Activated naive CD8-positive, alpha-beta T cell (primary cell): ENCODE measurements at regions not wholly inside any gene's neighbourhood (a gene's known extent, or its start where the extent isn't known, plus 50 kb on each side); places are given as distances from the start of the nearest gene placed in this dataset.
"Not testable (repeated sequence)": the region's sequence is repeated elsewhere in the genome, so short reads cannot be mapped to it uniquely, and the experiment has no call there.

ENCODE experiments used
- H3K27ac Mint-ChIP-seq: one replicate; pipeline ENCODE4 v1.8.0; 2021; ENCODE audit warnings: mixed read lengths
- H3K27me3 Mint-ChIP-seq: one replicate; pipeline ENCODE4 v1.8.0; 2021; ENCODE audit warnings: mixed read lengths
- H3K36me3 Mint-ChIP-seq: one replicate; pipeline ENCODE4 v1.8.0; 2021; ENCODE audit warnings: mixed read lengths
- H3K4me1 Mint-ChIP-seq: one replicate; pipeline ENCODE4 v1.8.0; 2021; ENCODE audit warnings: low read depth, mixed read lengths
- H3K4me3 Mint-ChIP-seq: one replicate; pipeline ENCODE4 v1.8.0; 2021; ENCODE audit warnings: mild to moderate bottlenecking, mixed read lengths
- H3K9me3 Mint-ChIP-seq: one replicate; pipeline ENCODE4 v1.8.0; 2021; ENCODE audit warnings: low read depth, mixed read lengths

DNA sequence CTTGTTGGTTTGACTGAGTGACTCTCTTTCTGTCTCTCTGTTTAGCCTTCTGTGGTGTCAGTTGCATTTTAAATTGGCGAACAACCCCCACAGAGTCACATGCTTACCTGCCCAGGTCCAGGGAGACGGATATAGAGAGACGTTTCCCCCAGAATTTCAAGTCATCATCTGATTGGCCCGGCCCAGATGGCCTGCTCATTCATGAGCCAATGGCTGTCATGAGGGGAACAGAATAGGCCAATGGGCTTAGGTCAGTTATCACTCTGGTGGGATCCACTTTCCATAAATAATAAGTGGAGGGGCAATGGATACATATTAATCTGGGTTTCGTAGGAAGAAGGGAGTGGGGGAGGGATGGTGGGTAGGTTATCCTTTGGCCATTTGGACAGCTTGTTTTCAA, 150.0 kb upstream of the SPRED2 start:
- H3K4me1 Mint-ChIP-seq = no peaks in the 10 kb centered on the region
- no peak overlapping the region for H3K27ac Mint-ChIP-seq
- H3K4me3 Mint-ChIP-seq = no peak overlapping the region
- H3K9me3 Mint-ChIP-seq = no peaks in the 10 kb centered on the region
- peaks cover 10% of the 10 kb centered on the region for H3K27me3 Mint-ChIP-seq
- no peaks in the 10 kb centered on the region for H3K36me3 Mint-ChIP-seq

- Mint-ChIP-seq H3K9me3 (no peaks in the 10 kb centered on the region), H3K4me1 (no peaks in the 10 kb centered on the region), H3K4me3 (no peak overlapping the region), H3K27ac (no peak overlapping the region), H3K36me3 (no peaks in the 10 kb centered on the region), H3K27me3 (peaks cover 9% of the 10 kb centered on the region)
These were observed 148.4 kb upstream of the SPRED2 start for GRCh38 chr2:65580824-65581223.

GRCh38 chr2:65579506-65580235, 147.3 kb upstream of the SPRED2 start:
- no peak overlapping the region for H3K4me3 Mint-ChIP-seq
- H3K4me1 Mint-ChIP-seq = no peaks in the 10 kb centered on the region
- no peak overlapping the region for H3K27ac Mint-ChIP-seq
- H3K36me3 Mint-ChIP-seq = no peaks in the 10 kb centered on the region
- peaks cover 8% of the 10 kb centered on the region for H3K27me3 Mint-ChIP-seq
- H3K9me3 Mint-ChIP-seq = no peaks in the 10 kb centered on the region

GRCh38 chr2:65577654-65578053, 145.3 kb upstream of the SPRED2 start:
- peaks cover 8% of the 10 kb centered on the region for H3K27me3 Mint-ChIP-seq
- peaks cover 2% of the 10 kb centered on the region for H3K4me1 Mint-ChIP-seq
- no peak overlapping the region for H3K4me3 Mint-ChIP-seq
- H3K9me3 Mint-ChIP-seq = no peaks in the 10 kb centered on the region
- no peaks in the 10 kb centered on the region for H3K36me3 Mint-ChIP-seq
- no peak overlapping the region for H3K27ac Mint-ChIP-seq

GRCh38 chr2:65576861-65577601, 144.6 kb upstream of the SPRED2 start:
- H3K4me3 Mint-ChIP-seq = no peak overlapping the region
- no peak overlapping the region for H3K27ac Mint-ChIP-seq
- H3K27me3 Mint-ChIP-seq = peaks cover 8% of the 10 kb centered on the region
- H3K36me3 Mint-ChIP-seq = no peaks in the 10 kb centered on the region
- no peaks in the 10 kb centered on the region for H3K9me3 Mint-ChIP-seq
- H3K4me1 Mint-ChIP-seq = peaks cover 2% of the 10 kb centered on the region

DNA sequence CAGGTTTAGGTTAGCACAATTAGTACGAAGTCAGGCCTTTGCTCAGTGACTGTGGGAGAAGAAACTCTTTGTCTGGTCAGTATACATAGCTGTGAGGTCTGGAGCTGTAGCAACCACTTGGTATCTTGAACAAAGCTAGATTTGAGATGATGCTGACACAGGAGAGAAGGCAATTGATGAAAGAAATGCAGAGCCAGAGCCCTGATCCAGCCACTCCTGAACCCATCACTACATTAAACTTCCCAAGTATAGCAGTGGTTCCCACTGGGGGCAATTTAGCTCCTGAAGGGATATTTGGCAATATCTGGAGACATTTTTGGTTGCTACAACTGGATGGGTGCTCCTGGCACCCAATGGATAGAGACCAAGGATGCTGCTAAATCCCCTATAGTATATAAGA, 143.9 kb upstream of the SPRED2 start:
- H3K27me3 Mint-ChIP-seq = peaks cover 8% of the 10 kb centered on the region
- no peak overlapping the region for H3K27ac Mint-ChIP-seq
- peaks cover 2% of the 10 kb centered on the region for H3K4me1 Mint-ChIP-seq
- no peaks in the 10 kb centered on the region for H3K36me3 Mint-ChIP-seq
- no peaks in the 10 kb centered on the region for H3K9me3 Mint-ChIP-seq
- H3K4me3 Mint-ChIP-seq = no peak overlapping the region

- Mint-ChIP-seq H3K27me3 (peaks cover 8% of the 10 kb centered on the region), H3K4me3 (no peak overlapping the region), H3K36me3 (no peaks in the 10 kb centered on the region), H3K9me3 (no peaks in the 10 kb centered on the region), H3K4me1 (peaks cover 2% of the 10 kb centered on the region), H3K27ac (no peak overlapping the region)
These were observed 142.6 kb upstream of the SPRED2 start for GRCh38 chr2:65574993-65575392.

GRCh38 chr2:65568656-65569440, 136.4 kb upstream of the SPRED2 start:
- H3K9me3 Mint-ChIP-seq, H3K36me3 Mint-ChIP-seq, H3K27me3 Mint-ChIP-seq, H3K27ac Mint-ChIP-seq, H3K4me3 Mint-ChIP-seq, H3K4me1 Mint-ChIP-seq: not testable (repeated sequence)

- no peaks in the 10 kb centered on the region for H3K9me3 Mint-ChIP-seq
- H3K27ac Mint-ChIP-seq = no peak overlapping the region
- peaks cover 2% of the 10 kb centered on the region for H3K27me3 Mint-ChIP-seq
- H3K4me1 Mint-ChIP-seq = peaks cover 4% of the 10 kb centered on the region
- H3K4me3 Mint-ChIP-seq = no peak overlapping the region
- H3K36me3 Mint-ChIP-seq = no peaks in the 10 kb centered on the region
These were observed 134.2 kb upstream of the SPRED2 start for GRCh38 chr2:65566617-65567016.

GRCh38 chr2:65565681-65566080, 133.3 kb upstream of the SPRED2 start:
- Mint-ChIP-seq H3K36me3 (no peaks in the 10 kb centered on the region), H3K4me3 (no peak overlapping the region), H3K9me3 (no peaks in the 10 kb centered on the region), H3K27me3 (no peaks in the 10 kb centered on the region), H3K4me1 (peaks cover 4% of the 10 kb centered on the region), H3K27ac (no peak overlapping the region)

DNA sequence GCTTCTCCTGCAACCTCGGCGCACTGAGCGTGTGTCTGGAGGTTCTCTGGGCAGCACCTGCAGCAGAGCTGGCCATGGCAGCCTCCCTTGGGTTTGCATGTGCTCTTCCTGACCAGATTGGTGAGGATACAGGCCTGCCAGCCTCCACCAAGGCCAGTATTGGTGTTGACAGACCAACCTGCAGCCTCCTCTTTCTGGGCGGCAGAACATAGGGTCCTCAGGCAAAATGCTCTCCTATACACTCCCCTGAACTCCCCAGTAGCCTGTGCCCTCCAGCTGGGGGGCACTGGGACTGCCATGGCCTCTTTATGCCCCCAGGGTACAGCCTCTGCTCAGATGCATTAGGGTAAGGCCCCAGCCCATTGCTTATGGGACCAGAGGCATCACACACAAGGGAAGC, 131.9 kb upstream of the SPRED2 start:
- Mint-ChIP-seq H3K4me3 (no peak overlapping the region), H3K9me3 (no peaks in the 10 kb centered on the region), H3K36me3 (no peaks in the 10 kb centered on the region), H3K27me3 (no peaks in the 10 kb centered on the region), H3K4me1 (peaks cover 4% of the 10 kb centered on the region), H3K27ac (no peak overlapping the region)

GRCh38 chr2:65562890-65563289, 130.5 kb upstream of the SPRED2 start:
- H3K4me1 Mint-ChIP-seq = peaks cover 4% of the 10 kb centered on the region
- no peak overlapping the region for H3K27ac Mint-ChIP-seq
- no peaks in the 10 kb centered on the region for H3K36me3 Mint-ChIP-seq
- H3K27me3 Mint-ChIP-seq = no peaks in the 10 kb centered on the region
- H3K4me3 Mint-ChIP-seq = no peak overlapping the region
- H3K9me3 Mint-ChIP-seq = no peaks in the 10 kb centered on the region

GRCh38 chr2:65558743-65559142, 126.3 kb upstream of the SPRED2 start:
- Mint-ChIP-seq H3K27ac (no peak overlapping the region), H3K9me3 (no peaks in the 10 kb centered on the region), H3K27me3 (no peaks in the 10 kb centered on the region), H3K36me3 (no peaks in the 10 kb centered on the region), H3K4me1 (no peaks in the 10 kb centered on the region), H3K4me3 (no peak overlapping the region)

GRCh38 chr2:65557616-65558573, 125.5 kb upstream of the SPRED2 start:
- H3K9me3 Mint-ChIP-seq = no peaks in the 10 kb centered on the region
- no peak overlapping the region for H3K27ac Mint-ChIP-seq
- no peaks in the 10 kb centered on the region for H3K36me3 Mint-ChIP-seq
- no peaks in the 10 kb centered on the region for H3K27me3 Mint-ChIP-seq
- H3K4me3 Mint-ChIP-seq = no peak overlapping the region
- no peaks in the 10 kb centered on the region for H3K4me1 Mint-ChIP-seq
